Ascending aorta (tissue), 2 donors: ENCODE measurements at regions not wholly inside any gene's neighbourhood (a gene's known extent, or its start where the extent isn't known, plus 50 kb on each side); places are given as distances from the start of the nearest gene placed in this dataset.
"Not testable (repeated sequence)": the region's sequence is repeated elsewhere in the genome, so short reads cannot be mapped to it uniquely, and the experiment has no call there.

ENCODE experiments used
- DNase-seq, 2 donors: peaks; one replicate each; pipeline ENCODE4 v3.0.0-alpha.2; 2019; ENCODE audit warnings: low spot score in 2 of 2
- H3K27ac ChIP-seq, 2 donors: fragments of 200-600 bp; sonication (generic); one replicate each; pipeline ENCODE4 v1.5.1; 2016 to 2017; ENCODE audit warnings: mild to moderate bottlenecking in 1 of 2
- H3K27me3 ChIP-seq: fragments of 200-600 bp; sonication (generic); one replicate; pipeline ENCODE4 v1.5.1; 2017
- H3K36me3 ChIP-seq, 2 donors: fragments of 200-600 bp; sonication (generic); one replicate each; pipeline ENCODE4 v1.5.1; 2016
- H3K4me1 ChIP-seq, 2 donors: fragments of 200-600 bp; sonication (generic); one replicate each; pipeline ENCODE4 v1.5.1; 2016 to 2017; ENCODE audit warnings: mild to moderate bottlenecking in 1 of 2
- H3K4me3 ChIP-seq, 2 donors: fragments of 200-600 bp; sonication (generic); one replicate each; pipeline ENCODE4 v1.5.1; 2016 to 2017; ENCODE audit warnings: mild to moderate bottlenecking in 1 of 2
- H3K9me3 ChIP-seq, 2 donors: fragments of 200-600 bp; sonication (generic); one replicate each; pipeline ENCODE4 v1.5.1; 2016
- intact Hi-C: fragments of 100-400 bp; cut with DNase I; formaldehyde crosslinking; loops from one replicate; pipeline ENCODE4 v1.15.1; 2023
- TF ChIP-seq, protein P1 (sequence below), 3 experiments: fragments of 200-600 bp in 2 of 3; fragments of 450-650 bp in 1 of 3; sonication (generic) in 2 of 3; IDR thresholded peaks; one replicate each; pipeline ENCODE4 v1.5.1; 2016 to 2019; ENCODE audit warnings: antibody characterized with exemption in 3 of 3, mild to moderate bottlenecking in 1 of 3, moderate library complexity in 1 of 3

DNA sequence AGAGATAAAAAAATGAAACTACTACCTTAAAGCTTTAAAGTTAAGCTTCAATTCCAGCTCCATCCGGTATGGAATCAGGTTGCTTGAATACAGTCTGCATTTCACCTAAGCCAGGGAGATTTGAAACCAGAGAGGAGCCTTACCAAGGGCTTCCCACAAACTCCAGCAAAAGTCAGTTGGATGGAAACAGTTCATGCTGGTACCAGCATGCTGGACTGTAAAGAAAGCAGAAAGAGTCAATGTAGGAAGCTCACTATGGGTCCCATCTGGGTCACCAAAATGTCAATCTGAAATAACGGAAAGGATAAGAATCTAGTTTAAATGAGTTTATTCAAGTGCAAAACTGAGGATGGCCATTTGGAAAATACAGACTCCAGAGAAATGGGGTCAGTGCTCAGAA lies 65.3 kb downstream of the CDO1 start:
- Histone ChIP-seq H3K27ac (no peak overlapping the region), H3K36me3 (no peaks in the 10 kb centered on the region), H3K4me1 (no peaks in the 10 kb centered on the region), H3K9me3 (no peaks in the 10 kb centered on the region), H3K27me3 (no peaks in the 10 kb centered on the region), H3K4me3 (no peak overlapping the region)
- TF ChIP-seq, protein P1, sequence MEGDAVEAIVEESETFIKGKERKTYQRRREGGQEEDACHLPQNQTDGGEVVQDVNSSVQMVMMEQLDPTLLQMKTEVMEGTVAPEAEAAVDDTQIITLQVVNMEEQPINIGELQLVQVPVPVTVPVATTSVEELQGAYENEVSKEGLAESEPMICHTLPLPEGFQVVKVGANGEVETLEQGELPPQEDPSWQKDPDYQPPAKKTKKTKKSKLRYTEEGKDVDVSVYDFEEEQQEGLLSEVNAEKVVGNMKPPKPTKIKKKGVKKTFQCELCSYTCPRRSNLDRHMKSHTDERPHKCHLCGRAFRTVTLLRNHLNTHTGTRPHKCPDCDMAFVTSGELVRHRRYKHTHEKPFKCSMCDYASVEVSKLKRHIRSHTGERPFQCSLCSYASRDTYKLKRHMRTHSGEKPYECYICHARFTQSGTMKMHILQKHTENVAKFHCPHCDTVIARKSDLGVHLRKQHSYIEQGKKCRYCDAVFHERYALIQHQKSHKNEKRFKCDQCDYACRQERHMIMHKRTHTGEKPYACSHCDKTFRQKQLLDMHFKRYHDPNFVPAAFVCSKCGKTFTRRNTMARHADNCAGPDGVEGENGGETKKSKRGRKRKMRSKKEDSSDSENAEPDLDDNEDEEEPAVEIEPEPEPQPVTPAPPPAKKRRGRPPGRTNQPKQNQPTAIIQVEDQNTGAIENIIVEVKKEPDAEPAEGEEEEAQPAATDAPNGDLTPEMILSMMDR (IDR thresholded peaks at IDR 0.05) = no peak
- intact Hi-C loops = no loop called here
- DNase-seq = no peak

DNA sequence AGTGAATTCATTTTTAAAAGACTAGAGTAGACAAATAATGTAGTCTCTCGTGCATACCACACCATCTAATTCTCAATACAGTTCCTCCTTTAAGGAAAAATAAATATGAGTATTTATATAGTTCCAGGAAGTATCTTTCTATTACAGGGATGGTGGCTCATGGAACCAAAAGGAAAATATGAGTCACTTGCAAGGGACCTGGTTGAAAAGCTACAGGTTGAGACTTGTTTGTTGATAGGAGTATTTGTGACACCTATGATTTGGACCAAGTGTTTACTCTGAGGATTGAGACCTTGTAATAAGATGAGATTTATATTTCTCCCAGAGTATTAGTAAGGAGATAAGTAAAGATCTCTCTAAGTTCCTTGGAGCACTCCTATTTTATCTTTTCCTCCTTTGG lies 67.4 kb downstream of the CDO1 start:
- no peaks in the 10 kb centered on the region for H3K36me3 ChIP-seq
- H3K4me1 ChIP-seq = no peaks in the 10 kb centered on the region
- H3K27ac ChIP-seq = no peak overlapping the region
- TF ChIP-seq, protein P1 (IDR thresholded peaks at IDR 0.05) = no peak
- peaks cover 0 to 16% of the 10 kb centered on the region in 2 donors for H3K9me3 ChIP-seq
- no peak overlapping the region for H3K4me3 ChIP-seq
- intact Hi-C loops = no loop called here
- no peak for DNase-seq
- H3K27me3 ChIP-seq = no peaks in the 10 kb centered on the region

DNA sequence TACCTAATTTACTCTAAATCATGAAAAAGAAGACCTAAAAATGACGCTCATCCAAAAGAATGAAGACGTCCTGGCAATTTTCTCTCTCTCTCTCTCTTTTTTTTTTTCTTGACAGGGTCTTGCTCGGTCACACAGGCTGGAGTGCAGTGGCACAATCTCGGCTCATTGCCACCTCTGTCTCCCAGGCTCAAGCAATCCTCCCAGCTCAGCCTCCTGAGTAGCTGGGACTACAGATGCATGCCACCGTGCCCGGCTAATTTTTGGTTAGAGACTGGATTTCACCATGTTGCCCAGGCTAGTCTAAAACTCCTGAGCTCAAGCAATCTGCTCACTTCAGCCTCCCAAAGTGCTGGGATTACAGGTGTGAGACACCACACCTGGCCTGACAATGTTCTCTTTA lies 77.2 kb downstream of the CDO1 start:
- DNase-seq, H3K36me3 ChIP-seq, H3K4me1 ChIP-seq, H3K27me3 ChIP-seq, intact Hi-C loops, H3K27ac ChIP-seq, H3K4me3 ChIP-seq: not testable (repeated sequence)
- H3K9me3 ChIP-seq = peaks cover 0 to 18% of the 10 kb centered on the region in 2 donors

DNA sequence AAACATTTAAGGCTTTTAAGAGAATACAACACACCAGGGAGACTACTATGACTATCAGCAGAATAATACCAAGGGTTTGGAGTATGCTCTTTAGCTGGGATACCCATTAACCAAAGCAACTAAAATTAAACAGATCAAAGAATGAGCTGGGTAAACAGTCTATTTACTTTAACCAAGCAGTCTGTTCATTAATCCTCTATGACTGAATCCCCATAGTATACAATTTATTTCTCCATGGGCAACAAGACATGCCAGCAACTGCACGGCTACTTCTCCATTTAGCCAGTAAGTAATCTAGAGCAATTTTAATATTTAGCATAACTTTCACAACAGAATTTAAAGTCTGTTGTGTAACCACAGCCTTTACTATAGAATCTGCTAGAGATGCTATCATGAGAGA lies 77.6 kb downstream of the CDO1 start:
- intact Hi-C loops = no loop called here
- peaks cover 0 to 14% of the 10 kb centered on the region in 2 donors for H3K9me3 ChIP-seq
- TF ChIP-seq, protein P1 (IDR thresholded peaks at IDR 0.05) = no peak
- H3K4me3 ChIP-seq = no peak overlapping the region
- H3K4me1 ChIP-seq = peaks cover 0 to 3% of the 10 kb centered on the region in 2 donors
- DNase-seq = no peak
- no peak overlapping the region for H3K27ac ChIP-seq
- no peaks in the 10 kb centered on the region for H3K36me3 ChIP-seq
- H3K27me3 ChIP-seq = no peaks in the 10 kb centered on the region

DNA sequence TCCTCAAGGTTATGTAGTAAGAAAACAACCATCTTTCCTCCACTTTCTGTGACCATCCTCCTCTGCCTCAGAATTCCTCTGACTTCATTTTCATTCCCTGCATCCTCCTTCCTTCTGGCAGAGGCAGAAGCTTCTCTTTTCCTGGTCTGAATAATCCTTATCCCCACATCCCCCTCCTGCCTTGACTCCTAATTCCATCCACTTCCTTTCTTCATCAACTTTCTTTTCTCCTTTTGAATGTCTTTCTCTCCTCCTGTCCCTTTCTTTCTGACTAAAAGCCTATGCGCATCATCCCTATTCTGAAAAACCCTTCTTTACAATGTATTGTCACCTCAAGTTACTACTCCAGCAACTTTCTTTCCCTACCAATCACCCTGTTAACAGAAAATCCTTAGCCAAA lies 79.0 kb downstream of the CDO1 start:
- intact Hi-C loops = loop anchor here (2.0 kb wide), 2 partner anchors 17 to 51 kb away; no protein-coding TSS in a partner anchor

DNA sequence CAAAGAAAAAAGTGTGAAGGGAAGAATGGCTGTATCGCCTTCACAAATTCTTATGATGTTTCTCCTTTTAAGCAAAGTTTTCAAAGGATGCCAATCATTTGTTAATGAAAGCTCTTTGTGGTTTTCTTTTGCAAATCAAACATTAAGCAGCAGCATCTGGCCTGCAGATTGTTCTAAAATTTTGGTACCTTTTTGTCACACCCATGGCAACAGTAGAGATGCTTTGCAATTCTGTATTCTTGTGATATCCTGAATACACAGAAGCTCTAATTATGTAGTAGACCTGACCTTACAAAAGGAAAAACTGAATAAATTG lies 79.8 kb downstream of the CDO1 start:
- intact Hi-C loops = loop anchor here (2.0 kb wide), 2 partner anchors 16 to 50 kb away; no protein-coding TSS in a partner anchor
- Histone ChIP-seq H3K27ac (peak overlapping the region; percentile 24 to 32), H3K9me3 (peaks cover 0 to 9% of the 10 kb centered on the region in 2 donors), H3K4me1 (peaks cover 0 to 3% of the 10 kb centered on the region in 2 donors), H3K4me3 (no peak overlapping the region), H3K27me3 (no peaks in the 10 kb centered on the region), H3K36me3 (no peaks in the 10 kb centered on the region)
- TF ChIP-seq, protein P1 (IDR thresholded peaks at IDR 0.05) = no peak
- no peak for DNase-seq

More for the DNA sequence above, 79.0 kb downstream of the CDO1 start:
- Histone ChIP-seq H3K36me3 (no peaks in the 10 kb centered on the region), H3K9me3 (peaks cover 0 to 9% of the 10 kb centered on the region in 2 donors), H3K27ac (no peak overlapping the region), H3K4me1 (peaks cover 0 to 3% of the 10 kb centered on the region in 2 donors), H3K4me3 (no peak overlapping the region), H3K27me3 (no peaks in the 10 kb centered on the region)
- TF ChIP-seq, protein P1 (IDR thresholded peaks at IDR 0.05) = no peak
- DNase-seq = no peak
